ENCODE measurements at regions not wholly inside any gene's neighbourhood (a gene's known extent, or its start where the extent isn't known, plus 50 kb on each side); places are given as distances from the start of the nearest gene placed in this dataset.

DNA sequence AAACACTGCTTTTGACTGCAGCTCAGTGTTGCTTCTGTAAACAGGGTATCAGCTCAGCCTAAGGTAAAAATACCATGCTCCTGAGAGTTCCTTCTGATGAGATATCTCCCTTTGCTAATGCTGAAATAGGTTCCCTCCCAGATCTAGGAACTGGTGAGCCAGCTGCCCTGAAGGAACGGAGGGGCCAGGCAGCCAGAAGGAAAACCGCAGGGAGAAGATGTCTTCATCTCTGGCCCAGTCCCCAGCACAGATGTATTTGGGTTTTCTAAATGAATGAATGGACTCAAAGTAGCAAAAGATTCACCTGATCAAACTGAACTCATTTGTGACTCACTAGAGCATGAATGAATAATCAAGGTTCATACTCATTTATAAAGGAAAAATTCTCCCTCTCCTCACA lies 247.8 kb downstream of the MSRB3 start:
- TF ChIP-seq, protein P1, sequence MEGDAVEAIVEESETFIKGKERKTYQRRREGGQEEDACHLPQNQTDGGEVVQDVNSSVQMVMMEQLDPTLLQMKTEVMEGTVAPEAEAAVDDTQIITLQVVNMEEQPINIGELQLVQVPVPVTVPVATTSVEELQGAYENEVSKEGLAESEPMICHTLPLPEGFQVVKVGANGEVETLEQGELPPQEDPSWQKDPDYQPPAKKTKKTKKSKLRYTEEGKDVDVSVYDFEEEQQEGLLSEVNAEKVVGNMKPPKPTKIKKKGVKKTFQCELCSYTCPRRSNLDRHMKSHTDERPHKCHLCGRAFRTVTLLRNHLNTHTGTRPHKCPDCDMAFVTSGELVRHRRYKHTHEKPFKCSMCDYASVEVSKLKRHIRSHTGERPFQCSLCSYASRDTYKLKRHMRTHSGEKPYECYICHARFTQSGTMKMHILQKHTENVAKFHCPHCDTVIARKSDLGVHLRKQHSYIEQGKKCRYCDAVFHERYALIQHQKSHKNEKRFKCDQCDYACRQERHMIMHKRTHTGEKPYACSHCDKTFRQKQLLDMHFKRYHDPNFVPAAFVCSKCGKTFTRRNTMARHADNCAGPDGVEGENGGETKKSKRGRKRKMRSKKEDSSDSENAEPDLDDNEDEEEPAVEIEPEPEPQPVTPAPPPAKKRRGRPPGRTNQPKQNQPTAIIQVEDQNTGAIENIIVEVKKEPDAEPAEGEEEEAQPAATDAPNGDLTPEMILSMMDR (IDR thresholded peaks at IDR 0.05) = no peak
- TF ChIP-seq ZFX (IDR thresholded peaks at IDR 0.05; ENCODE audit: borderline replicate concordance) = no peak

Measured in 22Rv1 (cell line).